T-helper 2 cell treated with Interferon-gamma antibody and Interleukin-4, amounts not matched to agents 5 μg/mL and 100 μg/mL, for 36 hours (primary cell): ENCODE measurements at regions not wholly inside any gene's neighbourhood (a gene's known extent, or its start where the extent isn't known, plus 50 kb on each side); places are given as distances from the start of the nearest gene placed in this dataset.
"Not testable (repeated sequence)": the region's sequence is repeated elsewhere in the genome, so short reads cannot be mapped to it uniquely, and the experiment has no call there.

Experiments
- DNase-seq: peaks from one replicate; pipeline ENCODE4 v3.0.0; 2021; ENCODE audit warnings: low spot score
- H3K27ac Mint-ChIP-seq: one replicate; pipeline ENCODE4 v1.8.0; 2021; ENCODE audit warnings: mild to moderate bottlenecking, mixed read lengths
- H3K27me3 Mint-ChIP-seq: one replicate; pipeline ENCODE4 v1.8.0; 2021; ENCODE audit warnings: low read depth, mixed read lengths
- H3K36me3 Mint-ChIP-seq: one replicate; pipeline ENCODE4 v1.8.0; 2021; ENCODE audit warnings: low read depth, mixed read lengths
- H3K4me1 Mint-ChIP-seq: one replicate; pipeline ENCODE4 v1.8.0; 2021; ENCODE audit warnings: low read depth, mixed read lengths
- H3K4me3 Mint-ChIP-seq: one replicate; pipeline ENCODE4 v1.8.0; 2022; ENCODE audit warnings: mild to moderate bottlenecking, moderate library complexity, mixed read lengths
- H3K9me3 Mint-ChIP-seq: one replicate; pipeline ENCODE4 v1.8.0; 2021; ENCODE audit warnings: mixed read lengths

- Mint-ChIP-seq H3K27ac (no peak overlapping the region), H3K9me3 (no peaks in the 10 kb centered on the region), H3K36me3 (no peaks in the 10 kb centered on the region), H3K4me3 (no peak overlapping the region), H3K27me3 (no peaks in the 10 kb centered on the region), H3K4me1 (no peaks in the 10 kb centered on the region)
- no peak for DNase-seq
These were observed 152.3 kb downstream of the CTTN start for GRCh38 chr11:70550456-70551195.

GRCh38 chr11:70551351-70552166 is 153.2 kb downstream of the CTTN start:
- H3K36me3 Mint-ChIP-seq: no peaks in the 10 kb centered on the region
- DNase-seq: no peak
- no peaks in the 10 kb centered on the region for H3K9me3 Mint-ChIP-seq
- no peak overlapping the region for H3K4me3 Mint-ChIP-seq
- no peaks in the 10 kb centered on the region for H3K27me3 Mint-ChIP-seq
- no peaks in the 10 kb centered on the region for H3K4me1 Mint-ChIP-seq
- H3K27ac Mint-ChIP-seq: no peak overlapping the region

- H3K4me3 Mint-ChIP-seq: no peak overlapping the region
- no peaks in the 10 kb centered on the region for H3K4me1 Mint-ChIP-seq
- H3K27ac Mint-ChIP-seq: no peak overlapping the region
- H3K9me3 Mint-ChIP-seq: no peaks in the 10 kb centered on the region
- no peaks in the 10 kb centered on the region for H3K27me3 Mint-ChIP-seq
- H3K36me3 Mint-ChIP-seq: no peaks in the 10 kb centered on the region
- DNase-seq: no peak
These were observed 154.1 kb downstream of the CTTN start for GRCh38 chr11:70552167-70553150.

GRCh38 chr11:70555078-70555477 is 156.7 kb downstream of the CTTN start:
- H3K27ac Mint-ChIP-seq: no peak overlapping the region
- H3K4me3 Mint-ChIP-seq: no peak overlapping the region
- H3K9me3 Mint-ChIP-seq: no peaks in the 10 kb centered on the region
- no peaks in the 10 kb centered on the region for H3K27me3 Mint-ChIP-seq
- H3K4me1 Mint-ChIP-seq: no peaks in the 10 kb centered on the region
- DNase-seq: no peak
- H3K36me3 Mint-ChIP-seq: no peaks in the 10 kb centered on the region

- Mint-ChIP-seq H3K4me1 (no peaks in the 10 kb centered on the region), H3K36me3 (no peaks in the 10 kb centered on the region), H3K27me3 (no peaks in the 10 kb centered on the region), H3K4me3 (no peak overlapping the region), H3K27ac (no peak overlapping the region), H3K9me3 (no peaks in the 10 kb centered on the region)
- DNase-seq: no peak
These were observed 158.8 kb downstream of the CTTN start for GRCh38 chr11:70556884-70557741.

GRCh38 chr11:70557742-70558485 is 159.6 kb downstream of the CTTN start:
- H3K4me1 Mint-ChIP-seq: no peaks in the 10 kb centered on the region
- H3K36me3 Mint-ChIP-seq: no peaks in the 10 kb centered on the region
- H3K4me3 Mint-ChIP-seq: no peak overlapping the region
- H3K27ac Mint-ChIP-seq: no peak overlapping the region
- DNase-seq: no peak
- H3K27me3 Mint-ChIP-seq: no peaks in the 10 kb centered on the region
- no peaks in the 10 kb centered on the region for H3K9me3 Mint-ChIP-seq

GRCh38 chr11:70558681-70559080 is 160.4 kb downstream of the CTTN start:
- Mint-ChIP-seq H3K36me3 (no peaks in the 10 kb centered on the region), H3K27me3 (no peaks in the 10 kb centered on the region), H3K27ac (no peak overlapping the region), H3K4me1 (no peaks in the 10 kb centered on the region), H3K4me3 (no peak overlapping the region), H3K9me3 (no peaks in the 10 kb centered on the region)
- DNase-seq: no peak

- no peaks in the 10 kb centered on the region for H3K36me3 Mint-ChIP-seq
- H3K27ac Mint-ChIP-seq: no peak overlapping the region
- H3K4me1 Mint-ChIP-seq: no peaks in the 10 kb centered on the region
- DNase-seq: no peak
- no peaks in the 10 kb centered on the region for H3K9me3 Mint-ChIP-seq
- H3K4me3 Mint-ChIP-seq: no peak overlapping the region
- no peaks in the 10 kb centered on the region for H3K27me3 Mint-ChIP-seq
These were observed 161.2 kb downstream of the CTTN start for GRCh38 chr11:70559516-70559915.

GRCh38 chr11:70560621-70561020 is 162.3 kb downstream of the CTTN start:
- not testable (repeated sequence) for H3K27me3 Mint-ChIP-seq, DNase-seq, H3K4me3 Mint-ChIP-seq, H3K4me1 Mint-ChIP-seq, H3K27ac Mint-ChIP-seq, H3K36me3 Mint-ChIP-seq, H3K9me3 Mint-ChIP-seq

- Mint-ChIP-seq H3K36me3 (no peaks in the 10 kb centered on the region), H3K27ac (no peak overlapping the region), H3K27me3 (peaks cover 13% of the 10 kb centered on the region), H3K9me3 (no peaks in the 10 kb centered on the region), H3K4me1 (no peaks in the 10 kb centered on the region), H3K4me3 (no peak overlapping the region)
- DNase-seq: no peak
These were observed 168.6 kb downstream of the CTTN start for GRCh38 chr11:70566768-70567530.

GRCh38 chr11:70567680-70568034 is 169.3 kb downstream of the CTTN start:
- DNase-seq: no peak
- no peaks in the 10 kb centered on the region for H3K4me1 Mint-ChIP-seq
- no peak overlapping the region for H3K27ac Mint-ChIP-seq
- H3K9me3 Mint-ChIP-seq: no peaks in the 10 kb centered on the region
- H3K4me3 Mint-ChIP-seq: no peak overlapping the region
- H3K36me3 Mint-ChIP-seq: no peaks in the 10 kb centered on the region
- H3K27me3 Mint-ChIP-seq: peaks cover 13% of the 10 kb centered on the region
